HEK293T (cell line): ENCODE measurements at regions not wholly inside any gene's neighbourhood (a gene's known extent, or its start where the extent isn't known, plus 50 kb on each side); places are given as distances from the start of the nearest gene placed in this dataset.

Source experiments
- CTCF ChIA-PET: fragments of 350-600 bp; formaldehyde crosslinking; extraction: SDS; loops from one replicate; lab custom pipeline; 2021; ENCODE audit warnings: antibody characterized with exemption, inconsistent platforms; lab: Yijun Ruan, JAX
- POLR2A ChIA-PET: fragments of 350-600 bp; formaldehyde crosslinking; extraction: SDS; loops from one replicate; lab custom pipeline; 2020; ENCODE audit warnings: antibody characterized with exemption, inconsistent platforms; lab: Yijun Ruan, JAX
- DNase-seq: peaks from one replicate; pipeline ENCODE4 v3.0.0; 2012; ENCODE audit warnings: mixed read lengths; ENCODE audit errors: extremely low spot score
- ARNT ChIP-seq: fragments of 450-650 bp; IDR thresholded peaks from 2 replicates; pipeline ENCODE4 v1.6.1; 2017; ENCODE audit warnings: mild to moderate bottlenecking
- BHLHE40 ChIP-seq: fragments of 450-650 bp; IDR thresholded peaks from 2 replicates; pipeline ENCODE4 v1.6.1; 2016; ENCODE audit warnings: mild to moderate bottlenecking, moderate library complexity, borderline replicate concordance
- CTBP1 ChIP-seq: fragments of 450-650 bp; IDR thresholded peaks from 2 replicates; pipeline ENCODE4 v1.6.1; 2016; ENCODE audit warnings: borderline replicate concordance
- ELF4 ChIP-seq: fragments of 450-650 bp; IDR thresholded peaks from 2 replicates; pipeline ENCODE4 v1.6.1; 2017; ENCODE audit warnings: antibody characterized with exemption
- FOXA1 ChIP-seq: fragments of 450-650 bp; IDR thresholded peaks from 2 replicates; pipeline ENCODE4 v1.6.1; 2016; ENCODE audit warnings: mild to moderate bottlenecking
- FOXK2 ChIP-seq: fragments of 450-650 bp; IDR thresholded peaks from 2 replicates; pipeline ENCODE4 v1.6.1; 2016; ENCODE audit warnings: mild to moderate bottlenecking
- FOXM1 ChIP-seq: fragments of 450-650 bp; IDR thresholded peaks from 2 replicates; pipeline ENCODE4 v1.6.1; 2017; ENCODE audit warnings: mild to moderate bottlenecking, borderline replicate concordance
- HDGF ChIP-seq: fragments of 450-650 bp; IDR thresholded peaks from 2 replicates; pipeline ENCODE4 v1.6.1; 2017; ENCODE audit warnings: antibody characterized with exemption, borderline replicate concordance
- L3MBTL2 ChIP-seq: fragments of 450-650 bp; conservative IDR thresholded peaks from 2 replicates; pipeline ENCODE4 v1.6.1; 2016; ENCODE audit warnings: mild to moderate bottlenecking
- LEF1 ChIP-seq: fragments of 450-650 bp; IDR thresholded peaks from 2 replicates; pipeline ENCODE4 v1.6.1; 2017; ENCODE audit warnings: mild to moderate bottlenecking, borderline replicate concordance
- NFRKB ChIP-seq: fragments of 450-650 bp; IDR thresholded peaks from 2 replicates; pipeline ENCODE4 v1.6.1; 2016; ENCODE audit warnings: mild to moderate bottlenecking, moderate library complexity
- SP1 ChIP-seq: fragments of 450-650 bp; IDR thresholded peaks from 2 replicates; pipeline ENCODE4 v1.6.1; 2017
- SUZ12 ChIP-seq: fragments of 450-650 bp; IDR thresholded peaks from 2 replicates; pipeline ENCODE4 v1.6.1; 2016; ENCODE audit warnings: mild to moderate bottlenecking
- TARDBP ChIP-seq: fragments of 450-650 bp; IDR thresholded peaks from 2 replicates; pipeline ENCODE4 v1.6.1; 2016
- ZNF384 ChIP-seq: fragments of 450-650 bp; IDR thresholded peaks from 2 replicates; pipeline ENCODE4 v1.6.1; 2016
- TF ChIP-seq, protein P1 (sequence below): fragments of 450-650 bp; IDR thresholded peaks from 2 replicates; pipeline ENCODE4 v1.6.1; 2016

DNA sequence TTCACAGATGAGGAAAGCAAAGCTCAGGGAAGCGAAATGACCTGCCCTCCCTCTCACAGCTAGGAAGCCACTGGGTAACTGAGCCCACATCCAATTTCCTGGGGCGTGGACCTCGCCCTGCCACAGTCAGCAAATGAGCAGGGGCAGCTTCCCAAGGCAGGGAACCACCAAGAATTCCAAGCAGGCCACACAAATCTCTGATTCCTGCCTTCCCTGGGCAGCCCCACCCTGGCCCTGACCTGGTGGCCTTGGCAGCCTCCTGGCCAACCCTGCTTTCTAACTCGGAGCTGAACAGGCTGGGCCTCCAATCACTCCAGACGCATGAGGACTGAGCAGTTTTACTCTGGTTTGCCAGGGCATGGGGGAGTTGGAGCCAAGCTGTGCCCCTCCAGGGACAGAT lies 203.7 kb upstream of the TLE3 start:
- no peak for DNase-seq
- CTCF ChIA-PET: no interaction called here
- POLR2A ChIA-PET: no interaction called here
- TF ChIP-seq LEF1: no peak
- no peak for TF ChIP-seq BHLHE40
- no peak for TF ChIP-seq FOXM1
- TF ChIP-seq, protein P1, sequence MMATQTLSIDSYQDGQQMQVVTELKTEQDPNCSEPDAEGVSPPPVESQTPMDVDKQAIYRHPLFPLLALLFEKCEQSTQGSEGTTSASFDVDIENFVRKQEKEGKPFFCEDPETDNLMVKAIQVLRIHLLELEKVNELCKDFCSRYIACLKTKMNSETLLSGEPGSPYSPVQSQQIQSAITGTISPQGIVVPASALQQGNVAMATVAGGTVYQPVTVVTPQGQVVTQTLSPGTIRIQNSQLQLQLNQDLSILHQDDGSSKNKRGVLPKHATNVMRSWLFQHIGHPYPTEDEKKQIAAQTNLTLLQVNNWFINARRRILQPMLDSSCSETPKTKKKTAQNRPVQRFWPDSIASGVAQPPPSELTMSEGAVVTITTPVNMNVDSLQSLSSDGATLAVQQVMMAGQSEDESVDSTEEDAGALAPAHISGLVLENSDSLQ: no peak
- no peak for TF ChIP-seq TARDBP
- TF ChIP-seq ZNF384: no peak
- TF ChIP-seq FOXK2: no peak
- TF ChIP-seq ARNT: no peak
- no peak for TF ChIP-seq NFRKB
- no peak for TF ChIP-seq ELF4
- no peak for TF ChIP-seq SUZ12
- TF ChIP-seq HDGF: no peak
- TF ChIP-seq FOXA1: no peak
- TF ChIP-seq CTBP1: no peak

- POLR2A ChIA-PET: interaction anchor here (1.1 kb wide), 1 partner anchor 10 kb away, joined by 3 read pairs; no protein-coding TSS in a partner anchor
- no peak for DNase-seq
- CTCF ChIA-PET: interaction anchor here (0.5 kb wide), 1 partner anchor 569 kb away, joined by 3 read pairs; no protein-coding TSS in a partner anchor
- TF ChIP-seq HDGF: no peak
- no peak for TF ChIP-seq LEF1
- no peak for TF ChIP-seq BHLHE40
- no peak for TF ChIP-seq TARDBP
- no peak for TF ChIP-seq NFRKB
- TF ChIP-seq SP1: no peak
- TF ChIP-seq L3MBTL2: no peak
- no peak for TF ChIP-seq ZNF384
- no peak for TF ChIP-seq FOXA1
- TF ChIP-seq ARNT: no peak
- TF ChIP-seq FOXM1: no peak
- no peak for TF ChIP-seq CTBP1
Measured at GRCh38 chr15:70299931-70300869, 202.5 kb upstream of the TLE3 start.

GRCh38 chr15:70297465-70298058 lies 199.8 kb upstream of the TLE3 start:
- no peak for DNase-seq
- ChIA-PET POLR2A (interaction anchor here (0.6 kb wide), 1 partner anchor 767 kb away, joined by 3 read pairs; no protein-coding TSS in a partner anchor), CTCF (interaction anchor here (0.6 kb wide), 1 partner anchor 426 kb away, joined by 6 read pairs; no protein-coding TSS in a partner anchor)
- TF ChIP-seq FOXK2: no peak
- TF ChIP-seq, protein P1: no peak
- no peak for TF ChIP-seq HDGF
- TF ChIP-seq SP1: no peak
- no peak for TF ChIP-seq BHLHE40
- no peak for TF ChIP-seq SUZ12
- no peak for TF ChIP-seq ARNT
- no peak for TF ChIP-seq FOXM1
- TF ChIP-seq NFRKB: no peak
- TF ChIP-seq CTBP1: no peak
- TF ChIP-seq ELF4: no peak

DNA sequence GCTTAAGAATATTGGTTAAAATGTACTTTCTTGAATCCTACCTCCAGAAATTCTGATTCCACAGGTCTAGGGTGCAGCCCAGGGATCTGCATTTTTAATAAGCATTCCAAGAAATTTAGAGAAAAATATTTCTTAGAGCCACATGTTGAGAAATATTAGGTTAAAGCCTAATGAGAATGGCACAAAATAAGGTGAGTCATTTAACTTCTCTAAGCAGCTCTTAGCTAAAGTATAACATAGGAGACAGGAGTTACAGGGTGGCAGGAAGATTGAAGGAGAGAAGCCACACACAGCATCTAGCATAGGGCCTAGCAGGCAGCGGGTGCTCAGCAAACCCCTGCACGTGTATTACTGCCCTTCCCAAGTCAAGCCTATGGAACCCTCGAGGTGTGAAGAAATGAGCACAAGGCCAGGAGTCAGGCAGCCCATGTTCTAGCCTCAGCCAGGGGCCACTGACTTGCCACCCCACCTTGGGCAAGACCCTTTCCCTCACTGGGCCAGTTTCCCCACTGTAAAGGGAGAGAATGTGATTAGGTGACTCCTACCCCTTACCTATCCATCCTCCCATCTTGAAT lies 197.1 kb upstream of the TLE3 start:
- ChIA-PET POLR2A (no interaction called here), CTCF (no interaction called here)
- no peak for DNase-seq
- TF ChIP-seq, protein P1: no peak
- TF ChIP-seq SP1 (no peak), LEF1 (no peak), ELF4 (no peak), HDGF (no peak), TARDBP (no peak), FOXA1 (no peak), CTBP1 (no peak), NFRKB (no peak), L3MBTL2 (no peak), BHLHE40 (no peak), FOXK2 (no peak), ARNT (no peak), ZNF384 (no peak), FOXM1 (no peak)
